ENCODE measurements at regions not wholly inside any gene's neighbourhood (a gene's known extent, or its start where the extent isn't known, plus 50 kb on each side); places are given as distances from the start of the nearest gene placed in this dataset.

- POLR2A ChIA-PET, result no interaction called here
- BruUV-seq (replicated peaks), result no TSS peak
Measured at GRCh38 chr2:13135369-13135768, 418.6 kb downstream of the TRIB2 start.

DNA sequence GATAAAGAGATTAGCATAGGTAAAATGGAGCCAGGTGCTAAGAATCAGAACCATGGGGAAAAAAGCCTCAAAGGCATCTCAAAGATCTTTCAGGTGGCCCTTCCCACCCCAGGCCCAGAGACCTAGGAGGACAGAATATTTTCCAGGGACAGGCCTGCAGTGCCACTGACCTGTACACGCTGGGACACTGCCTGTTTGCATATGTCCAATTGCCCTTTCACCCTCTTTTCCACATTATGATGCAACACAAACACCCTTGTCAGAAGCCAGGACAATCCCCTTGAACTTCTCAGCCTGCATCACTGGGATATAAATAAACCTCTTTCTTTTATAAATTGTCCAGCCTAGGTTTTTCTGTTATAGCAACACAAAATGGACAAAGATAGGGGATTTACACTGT is 419.1 kb downstream of the TRIB2 start:
- intact Hi-C loops (cut with micrococcal nuclease; ENCODE audit: unreplicated experiment) (no loop called here), in situ Hi-C loops (cut with HindIII; ENCODE audit: low pct_unique_long_range_greater_than_20kb, low sequenced_read_pairs) (no loop called here)
- ChIA-PET CTCF (no interaction called here), POLR2A (no interaction called here)
- Histone ChIP-seq H3K36me3 (ENCODE audit: control insufficient read depth, insufficient read depth, low read length) (no peaks in the 10 kb centered on the region), H3K4me3 (ENCODE audit: low read depth in 2 of 2, low read length in 2 of 2) (no peak overlapping the region), H3K4me1 (ENCODE audit: control insufficient read depth, insufficient read depth, low read length) (no peaks in the 10 kb centered on the region), H3K27me3 (ENCODE audit: control insufficient read depth, insufficient read depth, low read length) (no peaks in the 10 kb centered on the region), H3K27ac (ENCODE audit: low read length) (no peak overlapping the region), H3K9me3 (ENCODE audit: control insufficient read depth, insufficient read depth, low read depth, low read length) (no peaks in the 10 kb centered on the region)
- DNase-seq (ENCODE audit: low read depth, low spot score) (no peak), ATAC-seq (no peak)
- BruUV-seq (replicated peaks), result no TSS peak
- no peak for TF ChIP-seq REST (IDR thresholded peaks at IDR 0.05; ENCODE audit: insufficient read depth in 1 of 2, low read depth in 2 of 2, low read length in 1 of 2)
- no peak for TF ChIP-seq CTCF (IDR thresholded peaks at IDR 0.05)
- TF ChIP-seq POLR2AphosphoS5 (IDR thresholded peaks at IDR 0.05; ENCODE audit: low read depth, low read length), result no peak
- TF ChIP-seq SIN3A (IDR thresholded peaks at IDR 0.05; ENCODE audit: borderline replicate concordance, insufficient read depth, low read depth, low read length), result no peak
- TF ChIP-seq TCF7L2 (IDR thresholded peaks at IDR 0.05; ENCODE audit: low read depth, low read length), result no peak

More at GRCh38 chr2:13135369-13135768, 418.6 kb downstream of the TRIB2 start:
- CTCF ChIA-PET, result no interaction called here
- Histone ChIP-seq H3K4me3 (ENCODE audit: low read depth in 2 of 2, low read length in 2 of 2) (no peak overlapping the region), H3K27ac (ENCODE audit: low read length) (no peak overlapping the region), H3K9me3 (ENCODE audit: control insufficient read depth, insufficient read depth, low read depth, low read length) (no peaks in the 10 kb centered on the region), H3K27me3 (ENCODE audit: control insufficient read depth, insufficient read depth, low read length) (no peaks in the 10 kb centered on the region), H3K4me1 (ENCODE audit: control insufficient read depth, insufficient read depth, low read length) (no peaks in the 10 kb centered on the region), H3K36me3 (ENCODE audit: control insufficient read depth, insufficient read depth, low read length) (no peaks in the 10 kb centered on the region)
- ATAC-seq (no peak), DNase-seq (ENCODE audit: low read depth, low spot score) (no peak)
- TF ChIP-seq CTCF (IDR thresholded peaks at IDR 0.05), result no peak
- no peak for TF ChIP-seq POLR2AphosphoS5 (IDR thresholded peaks at IDR 0.05; ENCODE audit: low read depth, low read length)
- no peak for TF ChIP-seq SIN3A (IDR thresholded peaks at IDR 0.05; ENCODE audit: borderline replicate concordance, insufficient read depth, low read depth, low read length)
- no peak for TF ChIP-seq TCF7L2 (IDR thresholded peaks at IDR 0.05; ENCODE audit: low read depth, low read length)
- no peak for TF ChIP-seq REST (IDR thresholded peaks at IDR 0.05; ENCODE audit: insufficient read depth in 1 of 2, low read depth in 2 of 2, low read length in 1 of 2)
- intact Hi-C loops (cut with micrococcal nuclease; ENCODE audit: unreplicated experiment), result no loop called here
- in situ Hi-C loops (cut with HindIII; ENCODE audit: low pct_unique_long_range_greater_than_20kb, low sequenced_read_pairs), result no loop called here

Measured in Panc1 (cell line).